GM19452 (cell line): ENCODE measurements at regions not wholly inside any gene's neighbourhood (a gene's known extent, or its start where the extent isn't known, plus 50 kb on each side); places are given as distances from the start of the nearest gene placed in this dataset.
"Not testable (repeated sequence)": the region's sequence is repeated elsewhere in the genome, so short reads cannot be mapped to it uniquely, and the experiment has no call there.

Experiments
- ATAC-seq: cut with Tn5 transposase; IDR thresholded peaks from one replicate; pipeline ENCODE4 v1.9.1; 2021; ENCODE audit not compliant: unreplicated experiment

DNA sequence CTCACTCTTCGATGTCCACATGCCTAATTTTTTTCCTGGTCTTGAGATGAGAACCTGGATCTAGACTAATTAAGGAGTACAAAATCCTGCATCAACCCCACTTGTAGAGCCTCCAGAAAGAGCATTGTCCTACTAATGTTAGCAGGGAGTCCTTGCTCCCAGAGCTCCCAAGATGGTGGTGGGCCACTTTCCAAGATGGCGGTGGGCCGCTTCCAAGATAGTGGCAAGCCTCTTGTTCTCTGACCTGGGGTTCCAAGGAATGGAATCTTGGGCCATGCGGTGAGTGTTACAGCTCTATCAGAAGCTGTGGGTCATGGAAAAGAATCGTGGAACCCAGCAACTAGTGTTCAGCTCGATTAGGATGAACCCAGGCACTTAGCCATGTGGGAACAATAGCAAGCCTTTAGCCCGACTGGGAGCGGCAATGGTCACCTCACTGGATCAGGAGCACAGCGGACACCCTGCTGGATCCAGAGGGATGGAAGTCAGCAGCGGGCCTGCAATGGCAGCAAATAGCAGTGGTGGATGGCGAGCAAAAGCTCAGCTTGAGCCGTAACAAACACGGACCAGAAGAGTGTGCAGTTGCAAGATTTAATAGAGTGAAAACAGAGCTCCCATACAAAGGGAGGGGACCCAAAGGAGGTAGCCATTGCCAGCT, 1997.5 kb upstream of the RAG2 start:
- ATAC-seq: not testable (repeated sequence)

DNA sequence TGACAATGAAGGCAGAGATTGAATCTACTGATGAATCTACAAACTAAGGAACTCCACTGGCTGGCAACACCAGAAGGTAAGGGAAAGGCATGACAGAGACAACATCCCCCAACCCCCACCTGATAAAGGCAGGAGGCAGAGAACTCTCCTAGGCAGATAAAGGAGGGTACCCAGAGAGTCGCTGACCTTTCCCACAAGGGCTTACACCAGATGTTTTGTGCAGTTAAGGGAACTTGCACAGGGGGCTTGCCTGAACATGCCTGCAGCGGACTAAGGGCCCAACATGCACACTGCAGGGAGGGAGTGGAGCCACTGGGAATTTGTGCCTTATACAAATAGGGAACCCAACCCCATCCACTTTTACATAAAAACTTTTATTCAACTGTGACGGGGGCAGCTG, 1996.9 kb upstream of the RAG2 start:
- no peak for ATAC-seq

DNA sequence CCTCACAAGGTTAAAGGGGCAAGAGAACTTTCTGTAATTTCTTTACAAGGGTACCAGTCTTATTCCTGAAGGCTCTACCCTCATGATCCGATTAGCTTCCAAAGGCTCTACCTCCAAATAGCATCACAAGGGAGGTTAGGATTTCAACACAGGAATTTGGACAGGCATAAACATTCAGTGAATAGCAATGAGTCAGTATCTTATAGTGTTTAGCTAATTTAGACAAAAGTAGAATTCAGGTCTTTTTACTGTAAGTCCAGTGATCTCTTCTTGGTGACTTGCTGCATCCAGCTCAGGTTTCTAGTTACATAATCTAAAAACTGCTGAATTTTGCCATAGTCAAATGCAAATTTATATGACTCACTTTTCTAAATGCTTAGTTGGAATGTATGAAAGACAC, 1995.6 kb upstream of the RAG2 start:
- no peak for ATAC-seq

DNA sequence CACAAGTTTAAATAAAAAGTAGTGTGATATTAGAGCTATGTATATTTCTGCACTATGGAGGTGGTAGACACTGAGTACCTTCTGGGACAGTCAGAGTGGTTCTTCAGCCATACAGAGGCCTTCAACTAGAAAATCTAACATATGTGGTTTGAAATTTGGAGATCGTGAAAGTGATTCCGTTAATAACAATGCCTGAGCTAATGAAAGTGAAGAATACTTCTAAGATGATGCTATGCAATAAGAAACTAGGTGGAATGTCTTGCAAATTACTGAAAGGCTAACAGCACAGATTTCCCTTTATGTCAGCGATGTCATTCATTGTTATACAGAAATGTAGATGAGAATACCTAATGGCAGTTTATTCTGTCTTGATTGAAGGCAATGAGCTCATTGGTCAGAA, 1984.7 kb upstream of the RAG2 start:
- no peak for ATAC-seq

DNA sequence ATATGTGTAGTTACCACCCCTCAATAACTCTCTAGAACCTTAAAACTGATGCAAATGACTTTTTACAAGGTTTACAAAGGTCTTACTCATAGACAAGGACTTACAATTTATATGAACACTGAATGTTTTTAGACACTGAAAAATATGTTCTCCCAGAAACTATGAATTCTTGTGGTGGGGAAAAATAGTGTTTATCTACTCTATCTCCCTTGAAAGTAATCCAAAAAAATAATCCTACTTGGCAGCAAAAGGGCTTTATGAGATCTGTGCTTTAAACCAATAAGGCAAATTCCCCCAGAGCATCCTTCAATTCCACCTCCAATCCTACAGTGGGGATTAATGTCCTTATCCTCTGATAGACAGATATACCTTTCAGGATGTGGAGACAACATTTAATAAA, 1984.1 kb upstream of the RAG2 start:
- ATAC-seq: no peak

DNA sequence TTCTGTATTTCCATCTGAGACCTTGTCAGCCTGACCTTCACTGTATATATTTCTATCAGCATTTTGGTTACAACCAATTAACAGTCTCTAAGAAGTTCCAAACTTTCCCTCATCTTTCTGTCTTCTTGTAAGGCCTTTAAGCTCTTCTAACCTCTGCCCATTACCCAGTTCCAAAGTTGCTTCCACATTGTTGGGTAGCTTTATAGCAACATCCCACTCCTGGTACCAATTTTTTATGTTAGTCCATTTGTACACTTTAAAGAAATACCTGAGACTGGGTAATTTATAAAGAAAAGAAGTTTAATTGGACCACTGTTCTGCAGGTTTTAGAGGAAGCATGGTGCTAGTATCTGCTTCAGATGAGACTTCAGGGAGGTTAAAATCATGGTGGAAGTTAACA, 1979.7 kb upstream of the RAG2 start:
- ATAC-seq: no peak

DNA sequence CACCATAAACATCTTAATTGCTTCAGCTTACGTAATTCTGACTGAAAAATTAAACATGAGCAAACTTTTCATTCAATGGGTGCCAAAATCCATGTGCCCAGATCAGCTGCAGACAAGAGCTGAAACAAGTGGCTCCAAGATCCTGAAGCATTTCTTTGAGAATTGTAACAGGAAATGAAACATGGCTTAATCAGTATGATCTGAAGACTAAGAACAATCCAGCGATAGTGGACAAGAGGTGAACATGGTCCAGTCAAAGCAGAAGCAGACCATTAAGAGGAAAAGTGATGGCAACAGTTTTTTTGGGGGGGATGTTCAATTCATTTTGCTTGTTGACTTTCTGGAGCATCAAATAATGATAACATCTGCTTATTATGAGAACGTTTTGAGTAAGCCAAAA, 1964.5 kb upstream of the RAG2 start:
- no peak for ATAC-seq

DNA sequence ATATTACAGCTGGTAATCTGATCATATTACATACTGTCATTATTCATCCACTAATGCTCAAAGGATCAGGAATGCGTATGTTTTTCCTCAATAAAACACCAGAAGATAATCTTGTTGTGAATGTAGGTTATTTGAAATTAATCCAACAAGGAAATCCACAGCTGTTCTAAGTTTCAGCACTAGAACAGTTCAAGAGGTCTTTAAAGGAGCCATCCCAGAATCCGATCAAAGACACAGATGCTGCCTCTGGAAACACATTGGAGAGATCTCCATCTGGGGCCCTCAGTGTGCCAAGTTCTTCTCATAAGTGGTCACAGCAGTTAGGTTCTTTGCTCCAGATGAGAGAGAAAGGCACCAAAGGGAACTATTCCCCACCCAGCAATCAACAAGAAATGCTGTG, 1955.1 kb upstream of the RAG2 start:
- no peak for ATAC-seq

DNA sequence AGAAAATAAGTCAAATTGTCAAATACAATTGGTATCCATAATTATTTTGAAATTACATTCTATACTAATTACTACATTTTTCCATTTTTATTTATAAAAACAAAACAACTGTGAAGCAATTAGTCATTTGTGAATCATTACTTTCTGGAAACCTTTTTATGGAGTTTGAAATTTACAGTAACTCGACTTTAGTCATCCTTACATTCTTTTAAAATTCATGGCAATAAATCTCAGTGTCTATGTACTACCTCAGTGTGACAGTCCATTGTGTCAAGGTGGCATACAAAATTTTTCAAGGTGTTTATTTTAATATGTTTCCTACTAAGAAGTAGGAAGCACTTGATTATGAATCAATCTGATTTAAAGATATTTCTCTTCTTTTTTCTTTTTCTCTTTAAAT, 1949.4 kb upstream of the RAG2 start:
- no peak for ATAC-seq

DNA sequence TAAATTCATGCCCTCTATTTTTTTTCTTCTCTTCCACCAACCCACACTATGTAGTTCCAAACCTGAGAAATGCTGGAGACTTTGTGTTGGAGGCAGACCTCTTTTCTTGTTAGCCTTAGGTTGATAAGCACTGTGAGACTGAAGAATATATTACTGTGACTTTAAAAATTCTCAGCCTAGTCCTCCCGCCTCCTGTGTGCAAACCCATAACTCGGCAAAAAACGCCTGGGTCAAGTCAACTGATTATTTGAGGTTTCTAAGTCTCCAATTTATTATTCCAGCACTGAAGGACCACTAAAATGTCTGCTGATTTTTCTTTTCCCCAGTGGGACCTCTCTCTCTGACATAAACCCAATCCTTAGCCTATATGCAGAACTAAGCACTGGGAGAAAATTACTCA, 1946.0 kb upstream of the RAG2 start:
- no peak for ATAC-seq

DNA sequence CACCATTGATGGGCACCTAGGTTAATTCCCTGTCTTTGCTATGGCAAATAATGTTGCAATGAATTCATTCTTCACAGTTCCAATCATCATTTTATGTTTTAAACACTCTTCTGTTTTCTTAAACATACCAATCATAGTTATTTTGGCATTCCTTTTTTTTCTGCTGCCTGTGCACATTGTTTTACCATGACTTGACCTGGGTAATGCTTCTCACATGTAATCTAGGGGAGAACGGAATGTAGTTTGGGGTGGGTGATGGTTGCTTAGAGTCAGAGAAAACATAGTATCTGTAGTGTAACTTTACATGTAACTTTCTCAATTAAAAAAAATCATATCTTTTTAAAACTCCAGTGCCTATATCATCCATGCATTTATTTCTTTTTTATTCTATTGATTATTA, 1945.3 kb upstream of the RAG2 start:
- ATAC-seq: no peak

DNA sequence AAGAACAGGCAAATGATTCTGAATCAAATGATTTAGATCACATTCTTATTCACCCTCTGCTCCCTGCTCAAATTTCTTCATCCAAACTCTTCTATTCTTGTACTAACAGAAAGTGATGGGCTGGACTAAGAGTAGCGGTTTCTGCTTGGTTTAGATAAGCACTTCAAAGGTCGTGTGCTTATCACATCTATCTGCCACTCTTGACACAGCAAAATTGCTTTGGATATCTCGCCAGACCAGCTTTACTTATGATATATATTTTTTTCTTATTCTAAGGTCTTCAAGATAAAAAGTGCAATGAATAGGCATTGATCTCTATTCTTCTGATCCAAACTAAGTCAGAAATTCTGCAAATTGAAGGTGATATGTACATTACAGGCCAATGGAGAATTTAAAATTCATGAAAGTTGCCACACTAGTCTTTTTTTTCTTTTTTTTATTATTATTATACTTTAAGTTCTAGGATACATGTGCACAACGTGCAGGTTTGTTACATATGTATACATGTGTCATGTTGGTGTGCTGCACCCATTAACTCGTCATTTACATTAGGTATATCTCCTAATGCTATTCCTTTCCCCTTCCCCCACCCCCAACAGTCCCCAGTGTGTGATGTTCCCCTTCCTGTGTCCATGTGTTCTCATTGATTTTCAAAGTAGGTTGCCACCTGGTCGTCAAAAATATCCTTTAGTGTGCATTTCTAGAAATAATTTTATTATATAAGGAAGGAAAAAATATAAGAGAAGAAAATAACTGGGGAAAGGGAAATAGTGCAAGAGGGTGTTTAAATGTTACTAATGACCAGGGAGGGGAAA, 1941.0 kb upstream of the RAG2 start:
- no peak for ATAC-seq

DNA sequence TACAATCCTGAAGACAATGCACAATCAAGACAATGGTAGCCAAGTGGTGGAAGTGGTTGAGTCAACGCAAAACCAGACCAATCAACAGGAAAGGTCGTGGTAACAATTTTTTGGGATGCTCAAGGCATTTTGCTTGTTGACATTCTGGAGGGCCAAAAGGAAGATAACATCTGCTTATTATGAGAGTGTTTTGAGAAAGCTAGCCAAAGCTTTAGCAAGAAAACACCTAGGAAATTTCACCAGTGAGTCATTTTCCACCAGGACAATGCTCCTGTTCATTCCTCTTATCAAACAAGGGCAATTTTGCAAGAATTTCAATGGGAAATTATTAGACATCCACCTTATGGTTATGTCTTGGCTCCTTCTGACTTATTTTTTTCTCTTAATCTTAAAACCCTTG, 1932.2 kb upstream of the RAG2 start:
- ATAC-seq: no peak

DNA sequence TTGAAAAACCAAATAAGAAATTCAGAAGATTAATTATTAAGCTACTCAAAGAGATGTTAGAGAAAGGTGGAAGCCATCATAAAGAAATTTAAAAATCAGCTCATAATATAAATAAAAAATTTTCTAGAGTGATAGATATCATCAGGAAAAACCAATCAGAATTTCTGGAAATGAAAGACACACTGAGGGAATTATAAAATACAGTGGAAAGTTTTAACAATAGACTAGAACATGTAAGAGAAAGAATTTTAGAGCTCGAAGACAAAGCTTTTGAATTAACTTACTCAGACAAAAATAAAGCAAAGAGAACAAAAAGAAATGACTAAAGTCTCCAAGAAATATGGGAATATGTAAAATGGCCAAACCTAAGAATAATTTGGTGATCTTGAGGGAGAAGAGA, 1926.9 kb upstream of the RAG2 start:
- no peak for ATAC-seq

DNA sequence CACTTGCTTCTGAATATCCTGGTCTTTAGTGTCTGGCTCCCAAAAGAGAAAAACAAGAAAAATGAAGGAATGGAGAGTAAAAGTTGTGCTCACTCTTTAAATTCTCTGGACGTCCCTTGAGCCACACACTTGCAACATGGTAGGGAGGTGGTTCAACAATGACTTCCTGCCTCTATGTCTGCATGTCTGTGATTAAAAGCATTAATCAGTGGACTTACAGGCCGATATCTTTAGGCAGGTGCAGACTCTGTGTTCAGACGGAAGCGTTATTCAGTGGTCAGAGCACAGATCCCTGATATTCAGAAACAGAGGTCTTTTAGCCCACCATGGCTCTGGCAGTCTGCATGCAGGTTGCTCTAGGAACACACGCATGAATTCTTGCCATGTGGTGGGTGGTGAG, 1920.0 kb upstream of the RAG2 start:
- no peak for ATAC-seq

DNA sequence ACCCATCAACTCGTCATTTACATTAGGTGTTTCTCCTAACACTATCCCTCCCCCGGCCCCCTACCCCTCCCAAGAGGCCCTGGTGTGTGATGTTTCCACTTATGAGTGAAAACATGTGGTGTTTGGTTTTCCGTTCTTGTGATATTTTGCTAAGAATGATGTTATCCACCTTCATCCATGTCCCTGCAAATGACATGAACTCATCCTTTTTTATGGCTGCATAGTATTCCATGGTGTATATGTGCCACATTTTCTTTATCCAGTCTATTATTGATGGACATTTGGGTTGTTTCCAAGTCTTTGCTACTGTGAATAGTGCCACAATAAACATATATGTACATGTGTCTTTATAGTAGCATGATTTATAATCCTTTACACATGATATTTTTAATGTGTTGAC, 1914.8 kb upstream of the RAG2 start:
- ATAC-seq: not testable (repeated sequence)

DNA sequence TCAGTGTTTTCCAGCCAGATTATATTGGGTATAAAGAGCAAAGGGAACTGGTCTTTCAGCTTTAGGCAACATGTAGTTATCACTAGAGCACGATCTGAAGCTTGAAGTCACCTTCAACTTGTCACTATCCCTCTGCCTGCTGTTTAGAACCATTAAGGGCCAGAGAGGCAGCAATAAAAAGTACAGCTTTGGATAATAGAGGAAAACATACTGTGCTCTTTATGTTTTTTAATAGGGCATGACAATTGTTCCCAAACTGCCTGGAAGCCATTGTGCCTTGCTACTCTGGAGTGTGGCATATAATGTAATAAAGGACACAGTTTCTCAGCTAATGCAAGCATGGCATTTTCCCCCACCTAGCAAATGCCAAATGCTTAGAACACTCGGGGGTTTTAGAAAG, 1912.0 kb upstream of the RAG2 start:
- ATAC-seq: no peak

DNA sequence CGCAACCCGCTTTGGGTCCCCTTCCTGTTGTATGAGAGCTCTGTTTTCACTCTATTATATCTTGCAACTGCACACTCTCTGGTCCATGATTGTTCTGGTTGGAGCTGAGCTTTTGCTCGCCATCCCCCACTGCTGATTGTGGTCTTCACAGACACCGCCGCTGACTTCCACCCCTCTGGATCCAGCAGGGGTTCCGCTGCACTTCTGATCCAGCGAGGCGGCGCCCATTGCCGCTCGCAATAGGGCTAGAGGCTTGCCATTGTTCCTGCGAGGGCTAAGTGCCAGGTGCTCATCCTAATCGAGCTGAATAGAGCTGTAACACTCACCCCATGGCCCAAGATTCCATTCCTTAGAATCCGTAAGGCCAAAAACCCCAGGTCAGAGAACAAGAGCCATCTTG, 1905.8 kb upstream of the RAG2 start:
- no peak for ATAC-seq

DNA sequence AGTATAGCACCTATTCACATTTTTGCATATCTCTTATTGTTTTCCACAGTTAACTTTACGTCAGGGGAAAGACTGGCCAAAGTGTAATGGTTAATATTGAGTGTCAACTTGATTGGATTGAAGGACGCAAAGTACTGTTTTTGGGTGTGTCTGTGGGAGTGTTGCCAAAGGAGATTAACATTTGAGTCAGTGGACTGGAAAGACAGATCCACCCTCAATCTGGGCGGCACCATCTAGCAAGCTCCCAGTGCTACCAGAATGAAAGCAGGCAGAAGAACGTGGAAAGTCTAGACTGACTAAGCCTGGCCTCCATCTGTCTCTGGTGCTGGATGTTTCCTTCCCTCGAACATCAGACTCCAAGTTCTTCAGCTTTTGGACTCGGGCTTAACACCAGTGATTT, 1900.7 kb upstream of the RAG2 start:
- no peak for ATAC-seq

DNA sequence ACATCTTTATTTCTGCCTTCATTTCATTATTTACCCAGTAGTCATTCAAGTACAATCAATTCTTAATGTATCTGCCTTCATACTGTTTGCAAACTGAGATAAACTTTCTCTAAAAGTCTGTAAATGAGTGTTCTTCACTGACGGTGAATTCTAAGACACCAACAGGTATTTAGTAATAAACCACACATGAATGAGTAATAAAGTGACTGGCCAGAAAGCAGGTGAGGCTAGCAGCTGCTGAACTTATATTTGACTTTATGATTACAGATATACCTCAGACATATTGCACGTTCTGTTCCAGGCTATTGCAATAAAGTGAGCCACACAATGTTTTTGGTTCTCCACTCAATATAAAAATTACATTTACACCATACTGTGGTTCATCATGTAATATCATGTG, 1894.0 kb upstream of the RAG2 start:
- ATAC-seq: no peak

DNA sequence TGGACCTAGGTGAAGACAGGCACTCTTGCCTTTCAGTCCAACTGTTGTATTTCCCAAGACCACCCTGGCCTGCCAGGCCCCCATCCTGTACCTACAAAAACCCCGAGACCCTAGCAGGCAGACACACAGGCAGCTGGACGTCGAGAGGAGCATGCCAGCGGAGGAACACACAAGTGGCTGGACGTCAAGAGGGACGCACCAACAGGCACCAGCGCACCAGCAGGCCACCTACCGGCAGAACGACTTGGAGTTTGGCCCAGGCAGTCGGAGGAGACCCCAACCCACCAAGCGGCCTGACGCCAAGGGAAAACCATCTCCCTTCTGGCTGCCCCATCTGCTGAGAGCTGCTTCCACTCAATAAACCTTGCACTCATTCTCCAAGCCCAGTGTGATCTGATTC, 1883.4 kb upstream of the RAG2 start:
- ATAC-seq: no peak

DNA sequence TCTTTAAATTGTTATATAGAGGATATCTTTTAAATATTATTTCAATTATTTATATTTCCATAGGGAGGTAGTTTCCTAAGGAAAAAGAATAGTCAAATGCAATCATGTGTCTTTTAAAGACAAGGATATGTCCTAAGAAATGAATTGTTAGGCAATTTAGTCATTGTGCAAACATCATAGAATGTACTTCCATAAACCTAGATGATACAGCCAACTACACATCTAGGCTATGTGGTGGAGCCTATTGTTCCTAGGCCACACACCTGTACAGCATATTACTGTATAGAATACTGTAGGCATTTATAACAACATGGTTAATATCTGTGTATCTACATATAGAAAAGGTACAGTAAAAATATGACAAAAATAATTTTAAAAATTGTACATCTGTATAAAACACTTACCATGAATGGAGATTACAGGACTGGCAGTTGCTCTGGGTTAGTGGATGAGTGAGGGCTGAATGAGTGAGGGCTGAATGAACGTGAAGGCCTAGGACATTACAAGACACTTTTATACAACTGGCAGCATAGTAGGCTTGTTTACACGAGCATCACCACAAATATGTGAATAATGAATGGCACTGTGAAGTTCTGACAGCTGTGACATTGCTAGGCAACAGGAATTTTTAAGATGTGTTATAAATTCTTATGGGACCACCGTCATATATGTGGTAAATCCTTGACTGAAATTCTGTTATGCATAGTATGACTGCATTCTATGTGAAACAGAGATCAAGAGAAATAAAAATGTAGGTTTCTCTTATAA, 1879.0 kb upstream of the RAG2 start:
- ATAC-seq: no peak
